Activated CD8-positive, alpha-beta T cell treated with anti-CD3 and anti-CD28 coated beads for 36 hours (primary cell): ENCODE measurements at regions not wholly inside any gene's neighbourhood (a gene's known extent, or its start where the extent isn't known, plus 50 kb on each side); places are given as distances from the start of the nearest gene placed in this dataset.
"Not testable (repeated sequence)": the region's sequence is repeated elsewhere in the genome, so short reads cannot be mapped to it uniquely, and the experiment has no call there.

Experiments used
- ATAC-seq: fragments of 200-7000 bp; cut with Tn5 transposase; one replicate; pipeline ENCODE4 v1.10.0; 2021; ENCODE audit warnings: mild to moderate bottlenecking, moderate library complexity
- CTCF ChIA-PET: fragments of 350-600 bp; sonication (Branson Sonifier 250); formaldehyde crosslinking; loops from one replicate; lab custom pipeline; 2021; ENCODE audit warnings: antibody characterized with exemption; lab: Charles Lee
- POLR2A ChIA-PET: fragments of 350-600 bp; sonication (Branson Sonifier 250); formaldehyde crosslinking; loops from one replicate; lab custom pipeline; 2021; ENCODE audit warnings: antibody characterized with exemption; lab: Charles Lee
- DNase-seq: peaks from one replicate; pipeline ENCODE4 v3.0.0-alpha.2; 2020
- H3K27ac Mint-ChIP-seq: one replicate; pipeline ENCODE4 v1.8.0; 2021; ENCODE audit warnings: mild to moderate bottlenecking, mixed read lengths
- H3K27me3 Mint-ChIP-seq: one replicate; pipeline ENCODE4 v1.8.0; 2021; ENCODE audit warnings: mixed read lengths
- H3K36me3 Mint-ChIP-seq: one replicate; pipeline ENCODE4 v1.8.0; 2021; ENCODE audit warnings: low read depth, mixed read lengths
- H3K4me1 Mint-ChIP-seq: one replicate; pipeline ENCODE4 v1.8.0; 2021; ENCODE audit warnings: low read depth, mixed read lengths
- H3K4me3 Mint-ChIP-seq: one replicate; pipeline ENCODE4 v1.8.0; 2021; ENCODE audit warnings: mild to moderate bottlenecking, moderate library complexity, mixed read lengths
- H3K9me3 Mint-ChIP-seq: one replicate; pipeline ENCODE4 v1.8.0; 2021; ENCODE audit warnings: mixed read lengths
- CTCF ChIP-seq: fragments of 200-600 bp; IDR thresholded peaks from one replicate; pipeline ENCODE4 v1.8.0; 2022; ENCODE audit warnings: antibody characterized with exemption, mild to moderate bottlenecking
- intact Hi-C: fragments of 100-400 bp; cut with micrococcal nuclease; formaldehyde crosslinking; loops from one replicate; pipeline ENCODE4 v1.10.0; 2022

DNA sequence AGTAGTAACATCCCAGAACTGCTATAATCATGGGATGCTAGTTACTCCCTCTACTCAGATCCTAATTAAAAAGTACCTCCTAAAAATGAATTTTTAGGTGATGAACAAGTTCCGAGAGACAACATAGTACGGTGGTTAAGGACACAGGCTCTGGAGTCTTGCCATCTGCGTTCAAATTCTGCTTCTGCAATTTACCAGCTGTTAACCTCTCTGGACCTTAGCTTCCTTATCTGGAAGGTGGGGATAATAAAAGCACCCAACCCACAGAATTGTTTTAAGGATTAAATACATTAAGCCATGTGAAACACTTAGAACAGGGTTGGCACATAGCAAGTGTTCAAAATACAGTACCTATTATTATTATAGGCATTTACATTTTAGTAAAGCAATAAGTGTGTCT lies 77.5 kb upstream of the XPA start:
- intact Hi-C loops = no loop called here
- ATAC-seq = no peak
- no peak overlapping the region for H3K4me3 Mint-ChIP-seq
- CTCF ChIA-PET = no interaction called here
- H3K9me3 Mint-ChIP-seq = peaks cover 6% of the 10 kb centered on the region
- H3K27ac Mint-ChIP-seq = no peak overlapping the region
- no peaks in the 10 kb centered on the region for H3K36me3 Mint-ChIP-seq
- DNase-seq = no peak
- peaks cover 15% of the 10 kb centered on the region for H3K27me3 Mint-ChIP-seq
- POLR2A ChIA-PET = interaction anchor here (1.0 kb wide), 1 partner anchor 11 kb away, joined by 3 read pairs; no protein-coding TSS in a partner anchor
- H3K4me1 Mint-ChIP-seq = no peaks in the 10 kb centered on the region
- no peak for TF ChIP-seq CTCF

GRCh38 chr9:97778740-97779139 lies 74.3 kb upstream of the FOXE1 start:
- peaks cover 13% of the 10 kb centered on the region for H3K27me3 Mint-ChIP-seq
- ATAC-seq, POLR2A ChIA-PET, H3K36me3 Mint-ChIP-seq, H3K9me3 Mint-ChIP-seq, CTCF ChIA-PET, H3K4me3 Mint-ChIP-seq, H3K4me1 Mint-ChIP-seq, H3K27ac Mint-ChIP-seq, intact Hi-C loops, DNase-seq: not testable (repeated sequence)

GRCh38 chr9:97779608-97780007 lies 73.4 kb upstream of the FOXE1 start:
- intact Hi-C loops = no loop called here
- Mint-ChIP-seq H3K9me3 (peaks cover 6% of the 10 kb centered on the region), H3K4me3 (no peak overlapping the region), H3K27me3 (peaks cover 9% of the 10 kb centered on the region), H3K36me3 (peaks cover 1% of the 10 kb centered on the region), H3K4me1 (no peaks in the 10 kb centered on the region), H3K27ac (no peak overlapping the region)
- TF ChIP-seq CTCF = no peak
- no peak for DNase-seq
- CTCF ChIA-PET = no interaction called here
- POLR2A ChIA-PET = no interaction called here
- no peak for ATAC-seq

GRCh38 chr9:97781902-97782301 lies 71.1 kb upstream of the FOXE1 start:
- ChIA-PET CTCF (no interaction called here), POLR2A (interaction anchor here (1.9 kb wide), 1 partner anchor 22 kb away, joined by 5 read pairs; no protein-coding TSS in a partner anchor)
- Mint-ChIP-seq H3K4me1 (no peaks in the 10 kb centered on the region), H3K9me3 (peaks cover 6% of the 10 kb centered on the region), H3K27me3 (peaks cover 8% of the 10 kb centered on the region), H3K4me3 (no peak overlapping the region), H3K36me3 (peaks cover 1% of the 10 kb centered on the region), H3K27ac (no peak overlapping the region)
- intact Hi-C loops = no loop called here
- DNase-seq = no peak
- no peak for TF ChIP-seq CTCF
- ATAC-seq = no peak

DNA sequence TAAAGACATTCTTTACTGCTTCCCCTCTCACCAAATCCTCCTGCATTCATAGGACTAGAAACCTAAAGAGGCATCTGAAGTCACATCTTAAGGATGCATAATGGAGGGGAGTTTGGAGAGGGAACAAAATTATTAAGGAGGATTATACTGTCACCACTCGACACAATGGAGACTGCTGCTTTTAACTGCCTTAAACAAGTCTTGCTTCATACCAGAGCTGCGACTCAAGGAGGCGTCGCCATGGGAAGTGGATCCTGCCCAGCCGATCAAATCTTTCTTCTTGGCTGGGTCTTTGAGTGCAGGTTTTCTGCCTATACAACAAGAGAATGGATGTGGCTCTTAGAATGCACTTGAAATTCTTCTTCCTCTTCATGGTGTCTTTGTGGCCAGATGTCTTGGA lies 66.7 kb upstream of the FOXE1 start:
- no peak for TF ChIP-seq CTCF
- intact Hi-C loops = no loop called here
- Mint-ChIP-seq H3K27ac (no peak overlapping the region), H3K36me3 (no peaks in the 10 kb centered on the region), H3K9me3 (no peaks in the 10 kb centered on the region), H3K4me1 (no peaks in the 10 kb centered on the region), H3K27me3 (peaks cover 13% of the 10 kb centered on the region), H3K4me3 (no peak overlapping the region)
- ATAC-seq = no peak
- ChIA-PET CTCF (no interaction called here), POLR2A (no interaction called here)
- DNase-seq = no peak

- H3K27ac Mint-ChIP-seq = no peak overlapping the region
Measured at GRCh38 chr9:97787551-97787950, 65.5 kb upstream of the FOXE1 start.

More at GRCh38 chr9:97787551-97787950, 65.5 kb upstream of the FOXE1 start:
- no peaks in the 10 kb centered on the region for H3K9me3 Mint-ChIP-seq
- no peak for TF ChIP-seq CTCF
- no peak overlapping the region for H3K4me3 Mint-ChIP-seq
- H3K36me3 Mint-ChIP-seq = no peaks in the 10 kb centered on the region
- H3K4me1 Mint-ChIP-seq = no peaks in the 10 kb centered on the region
- ChIA-PET CTCF (no interaction called here), POLR2A (no interaction called here)
- DNase-seq (no peak), ATAC-seq (no peak)
- H3K27me3 Mint-ChIP-seq = peaks cover 11% of the 10 kb centered on the region
- intact Hi-C loops = no loop called here
